ENCODE measurements at regions not wholly inside any gene's neighbourhood (a gene's known extent, or its start where the extent isn't known, plus 50 kb on each side); places are given as distances from the start of the nearest gene placed in this dataset.
"Not testable (repeated sequence)": the region's sequence is repeated elsewhere in the genome, so short reads cannot be mapped to it uniquely, and the experiment has no call there.

GRCh38 chr12:124698211-124698997 lies 131.0 kb upstream of the NCOR2 start:
- Mint-ChIP-seq H3K36me3 (ENCODE audit: insufficient read depth) (no peaks in the 10 kb centered on the region), H3K27me3 (ENCODE audit: low read depth) (peaks cover 3% of the 10 kb centered on the region), H3K4me1 (ENCODE audit: low read depth) (peaks cover 7% of the 10 kb centered on the region), H3K9me3 (no peaks in the 10 kb centered on the region), H3K4me3 (no peak overlapping the region)
- DNase-seq (no peak), ATAC-seq (no peak)

- H3K4me3 Mint-ChIP-seq; H3K4me1 Mint-ChIP-seq (ENCODE audit: low read depth); H3K9me3 Mint-ChIP-seq; H3K27me3 Mint-ChIP-seq (ENCODE audit: low read depth); DNase-seq; ATAC-seq; H3K36me3 Mint-ChIP-seq (ENCODE audit: insufficient read depth): not testable (repeated sequence)
These were observed 130.3 kb upstream of the NCOR2 start for GRCh38 chr12:124697722-124698121.

GRCh38 chr12:124696693-124697476 lies 129.5 kb upstream of the NCOR2 start:
- ATAC-seq (no peak), DNase-seq (no peak)
- Mint-ChIP-seq H3K27me3 (ENCODE audit: low read depth) (peaks cover 3% of the 10 kb centered on the region), H3K4me1 (ENCODE audit: low read depth) (peaks cover 7% of the 10 kb centered on the region), H3K4me3 (no peak overlapping the region), H3K36me3 (ENCODE audit: insufficient read depth) (peaks cover 1% of the 10 kb centered on the region), H3K9me3 (no peaks in the 10 kb centered on the region)

- Mint-ChIP-seq H3K27me3 (ENCODE audit: low read depth) (peaks cover 3% of the 10 kb centered on the region), H3K4me3 (no peak overlapping the region), H3K36me3 (ENCODE audit: insufficient read depth) (peaks cover 1% of the 10 kb centered on the region), H3K4me1 (ENCODE audit: low read depth) (peaks cover 7% of the 10 kb centered on the region), H3K9me3 (no peaks in the 10 kb centered on the region)
- ATAC-seq (no peak), DNase-seq (no peak)
These were observed 128.4 kb upstream of the NCOR2 start for GRCh38 chr12:124695861-124696260.

- ATAC-seq (no peak), DNase-seq (no peak)
- Mint-ChIP-seq H3K27me3 (ENCODE audit: low read depth) (peaks cover 3% of the 10 kb centered on the region), H3K9me3 (no peaks in the 10 kb centered on the region), H3K4me3 (no peak overlapping the region), H3K36me3 (ENCODE audit: insufficient read depth) (peaks cover 1% of the 10 kb centered on the region), H3K4me1 (ENCODE audit: low read depth) (peaks cover 7% of the 10 kb centered on the region)
These were observed 127.6 kb upstream of the NCOR2 start for GRCh38 chr12:124694846-124695497.

GRCh38 chr12:124694250-124694649 lies 126.8 kb upstream of the NCOR2 start:
- peaks cover 7% of the 10 kb centered on the region for H3K4me1 Mint-ChIP-seq (ENCODE audit: low read depth)

GRCh38 chr12:124693111-124693723 lies 125.8 kb upstream of the NCOR2 start:
- Mint-ChIP-seq H3K9me3 (no peaks in the 10 kb centered on the region), H3K4me3 (no peak overlapping the region), H3K4me1 (ENCODE audit: low read depth) (peaks cover 10% of the 10 kb centered on the region), H3K36me3 (ENCODE audit: insufficient read depth) (peaks cover 1% of the 10 kb centered on the region), H3K27me3 (ENCODE audit: low read depth) (no peaks in the 10 kb centered on the region)
- no peak for DNase-seq
- no peak for ATAC-seq

More at GRCh38 chr12:124694250-124694649, 126.8 kb upstream of the NCOR2 start:
- Mint-ChIP-seq H3K36me3 (ENCODE audit: insufficient read depth) (peaks cover 1% of the 10 kb centered on the region), H3K27me3 (ENCODE audit: low read depth) (no peaks in the 10 kb centered on the region), H3K9me3 (no peaks in the 10 kb centered on the region), H3K4me3 (no peak overlapping the region)
- DNase-seq, result no peak
- peak in 1 of 2 donors; percentile 56 for ATAC-seq

GRCh38 chr12:124692443-124692842 lies 125.0 kb upstream of the NCOR2 start:
- Mint-ChIP-seq H3K36me3 (ENCODE audit: insufficient read depth) (peaks cover 1% of the 10 kb centered on the region), H3K4me3 (no peak overlapping the region), H3K27me3 (ENCODE audit: low read depth) (no peaks in the 10 kb centered on the region), H3K9me3 (no peaks in the 10 kb centered on the region), H3K4me1 (ENCODE audit: low read depth) (peaks cover 18% of the 10 kb centered on the region)
- DNase-seq, result no peak
- ATAC-seq, result no peak

GRCh38 chr12:124691429-124691828 lies 124.0 kb upstream of the NCOR2 start:
- ATAC-seq (no peak), DNase-seq (no peak)
- Mint-ChIP-seq H3K4me1 (ENCODE audit: low read depth) (peaks cover 22% of the 10 kb centered on the region), H3K27me3 (ENCODE audit: low read depth) (no peaks in the 10 kb centered on the region), H3K4me3 (no peak overlapping the region), H3K36me3 (ENCODE audit: insufficient read depth) (peaks cover 1% of the 10 kb centered on the region), H3K9me3 (no peaks in the 10 kb centered on the region)

GRCh38 chr12:124689631-124690030 lies 122.2 kb upstream of the NCOR2 start:
- Mint-ChIP-seq H3K9me3 (no peaks in the 10 kb centered on the region), H3K36me3 (ENCODE audit: insufficient read depth) (peaks cover 1% of the 10 kb centered on the region), H3K4me3 (no peak overlapping the region), H3K27me3 (ENCODE audit: low read depth) (no peaks in the 10 kb centered on the region), H3K4me1 (ENCODE audit: low read depth) (peaks cover 25% of the 10 kb centered on the region)
- ATAC-seq, result no peak
- no peak for DNase-seq

GRCh38 chr12:124688356-124688992 lies 121.1 kb upstream of the NCOR2 start:
- no peak overlapping the region for H3K4me3 Mint-ChIP-seq
- H3K4me1 Mint-ChIP-seq (ENCODE audit: low read depth), result peaks cover 19% of the 10 kb centered on the region
- no peaks in the 10 kb centered on the region for H3K27me3 Mint-ChIP-seq (ENCODE audit: low read depth)
- DNase-seq (no peak), ATAC-seq (no peak)
- H3K9me3 Mint-ChIP-seq, result no peaks in the 10 kb centered on the region
- peaks cover 1% of the 10 kb centered on the region for H3K36me3 Mint-ChIP-seq (ENCODE audit: insufficient read depth)

GRCh38 chr12:124687917-124688316 lies 120.5 kb upstream of the NCOR2 start:
- Mint-ChIP-seq H3K36me3 (ENCODE audit: insufficient read depth) (peaks cover 1% of the 10 kb centered on the region), H3K9me3 (no peaks in the 10 kb centered on the region), H3K4me3 (peak overlapping the region; percentile 41), H3K4me1 (ENCODE audit: low read depth) (peaks cover 19% of the 10 kb centered on the region), H3K27me3 (ENCODE audit: low read depth) (no peaks in the 10 kb centered on the region)
- DNase-seq (no peak), ATAC-seq (peak; percentile 21 to 45)

GRCh38 chr12:124687174-124687902 lies 119.9 kb upstream of the NCOR2 start:
- DNase-seq, result no peak
- Mint-ChIP-seq H3K4me3 (peak overlapping the region; percentile 41), H3K27me3 (ENCODE audit: low read depth) (no peaks in the 10 kb centered on the region), H3K36me3 (ENCODE audit: insufficient read depth) (peaks cover 1% of the 10 kb centered on the region), H3K4me1 (ENCODE audit: low read depth) (peaks cover 19% of the 10 kb centered on the region), H3K9me3 (no peaks in the 10 kb centered on the region)
- ATAC-seq, result peak; percentile 8 to 31

Data from activated T-cell treated with anti-CD3 and anti-CD28 coated beads, Interleukin-2, amount 50 U/mL, for 4 hours (primary cell).